SK-N-MC (cell line): ENCODE measurements at regions not wholly inside any gene's neighbourhood (a gene's known extent, or its start where the extent isn't known, plus 50 kb on each side); places are given as distances from the start of the nearest gene placed in this dataset.

Experiments
- DNase-seq: peaks from one replicate; pipeline ENCODE4 v3.0.0-alpha.2; 2011; ENCODE audit warnings: low read depth, low spot score
- H3K27ac ChIP-seq: fragments of 200-600 bp; sonication (generic); 2 replicates; pipeline ENCODE4 v1.5.1; 2016; ENCODE audit warnings: mixed run types
- H3K36me3 ChIP-seq: fragments of 200-600 bp; sonication (generic); 2 replicates; pipeline ENCODE4 v1.6.1; 2017; ENCODE audit warnings: antibody characterized with exemption, low read length, mixed read lengths; ENCODE audit not compliant: insufficient read depth
- H3K4me3 ChIP-seq: fragments of 200-600 bp; sonication (generic); 2 replicates; pipeline ENCODE4 v1.5.1; 2016
- H3K9ac ChIP-seq: fragments of 200-600 bp; sonication (generic); 2 replicates; pipeline ENCODE4 v1.8.0; 2017; ENCODE audit warnings: mixed run types, mixed read lengths; ENCODE audit not compliant: insufficient read length
- H3K9me3 ChIP-seq: fragments of 200-600 bp; sonication (generic); 2 replicates; pipeline ENCODE4 v1.6.1; 2017; ENCODE audit warnings: low read depth, mild to moderate bottlenecking, antibody characterized with exemption, low read length, moderate library complexity, mixed read lengths
- EZH2 ChIP-seq: fragments of 200-600 bp; sonication (generic); IDR thresholded peaks from one replicate; pipeline ENCODE4 v1.6.1; 2017; ENCODE audit warnings: antibody characterized with exemption
- FOXP2 ChIP-seq: optimal IDR thresholded peaks from 2 replicates; pipeline ENCODE3; 2011; ENCODE audit warnings: mild to moderate bottlenecking, moderate library complexity; ENCODE audit not compliant: insufficient read depth; ENCODE audit errors: extremely low read length, control extremely low read depth
- POLR2AphosphoS5 ChIP-seq: IDR thresholded peaks from 2 replicates; pipeline ENCODE4 v1.6.1; 2012; ENCODE audit warnings: mild to moderate bottlenecking, low read depth, low read length, borderline replicate concordance

- Histone ChIP-seq H3K27ac (no peak overlapping the region), H3K36me3 (no peaks in the 10 kb centered on the region), H3K9ac (no peak overlapping the region), H3K9me3 (no peaks in the 10 kb centered on the region), H3K4me3 (peak overlapping the region; percentile 6; the same call in 1 of the 2 replicates)
- DNase-seq, result peak; percentile 82
- no peak for TF ChIP-seq FOXP2
- peak; percentile 31; the same call in 1 of the 2 replicates for TF ChIP-seq POLR2AphosphoS5
These were observed 409.0 kb downstream of the COG6 start for GRCh38 chr13:40064154-40065097.

GRCh38 chr13:40069173-40070044 is 413.9 kb downstream of the COG6 start:
- no peak for TF ChIP-seq FOXP2
- TF ChIP-seq POLR2AphosphoS5, result no peak
- no peak for TF ChIP-seq EZH2
- no peaks in the 10 kb centered on the region for H3K9me3 ChIP-seq
- no peak for DNase-seq
- H3K36me3 ChIP-seq, result no peaks in the 10 kb centered on the region
- no peak overlapping the region for H3K27ac ChIP-seq
- no peak overlapping the region for H3K4me3 ChIP-seq
- H3K9ac ChIP-seq, result no peak overlapping the region

GRCh38 chr13:40070357-40070756 is 414.9 kb downstream of the COG6 start:
- no peak overlapping the region for H3K27ac ChIP-seq
- DNase-seq, result no peak

GRCh38 chr13:40072663-40073120 is 417.2 kb downstream of the COG6 start:
- no peak for DNase-seq
- Histone ChIP-seq H3K36me3 (no peaks in the 10 kb centered on the region), H3K27ac (no peak overlapping the region), H3K9ac (no peak overlapping the region), H3K9me3 (no peaks in the 10 kb centered on the region), H3K4me3 (no peak overlapping the region)
- TF ChIP-seq FOXP2 (no peak), EZH2 (no peak), POLR2AphosphoS5 (no peak)

More at GRCh38 chr13:40070357-40070756, 414.9 kb downstream of the COG6 start:
- H3K9ac ChIP-seq, result no peak overlapping the region
- no peak overlapping the region for H3K4me3 ChIP-seq
- TF ChIP-seq EZH2 (no peak), FOXP2 (no peak), POLR2AphosphoS5 (no peak)
- no peaks in the 10 kb centered on the region for H3K9me3 ChIP-seq
- no peaks in the 10 kb centered on the region for H3K36me3 ChIP-seq

- Histone ChIP-seq H3K27ac (no peak overlapping the region), H3K9ac (no peak overlapping the region), H3K36me3 (no peaks in the 10 kb centered on the region), H3K4me3 (no peak overlapping the region), H3K9me3 (no peaks in the 10 kb centered on the region)
- no peak for DNase-seq
- TF ChIP-seq POLR2AphosphoS5, result no peak
- no peak for TF ChIP-seq EZH2
- no peak for TF ChIP-seq FOXP2
These were observed 418.9 kb downstream of the COG6 start for GRCh38 chr13:40074338-40074737.

GRCh38 chr13:40075281-40075680 is 419.8 kb downstream of the COG6 start:
- Histone ChIP-seq H3K9me3 (no peaks in the 10 kb centered on the region), H3K27ac (no peak overlapping the region), H3K4me3 (no peak overlapping the region), H3K36me3 (no peaks in the 10 kb centered on the region), H3K9ac (no peak overlapping the region)
- TF ChIP-seq POLR2AphosphoS5, result no peak
- no peak for TF ChIP-seq EZH2
- no peak for TF ChIP-seq FOXP2
- no peak for DNase-seq

GRCh38 chr13:40076765-40077362 is 421.4 kb downstream of the COG6 start:
- H3K36me3 ChIP-seq, result no peaks in the 10 kb centered on the region
- no peak for DNase-seq
- no peaks in the 10 kb centered on the region for H3K9me3 ChIP-seq
- H3K9ac ChIP-seq, result no peak overlapping the region
- H3K27ac ChIP-seq, result no peak overlapping the region
- H3K4me3 ChIP-seq, result no peak overlapping the region
- no peak for TF ChIP-seq FOXP2
- TF ChIP-seq EZH2, result no peak
- no peak for TF ChIP-seq POLR2AphosphoS5
